ENCODE measurements at regions not wholly inside any gene's neighbourhood (a gene's known extent, or its start where the extent isn't known, plus 50 kb on each side); places are given as distances from the start of the nearest gene placed in this dataset.
"Not testable (repeated sequence)": the region's sequence is repeated elsewhere in the genome, so short reads cannot be mapped to it uniquely, and the experiment has no call there.

- TF ChIP-seq, protein P1, sequence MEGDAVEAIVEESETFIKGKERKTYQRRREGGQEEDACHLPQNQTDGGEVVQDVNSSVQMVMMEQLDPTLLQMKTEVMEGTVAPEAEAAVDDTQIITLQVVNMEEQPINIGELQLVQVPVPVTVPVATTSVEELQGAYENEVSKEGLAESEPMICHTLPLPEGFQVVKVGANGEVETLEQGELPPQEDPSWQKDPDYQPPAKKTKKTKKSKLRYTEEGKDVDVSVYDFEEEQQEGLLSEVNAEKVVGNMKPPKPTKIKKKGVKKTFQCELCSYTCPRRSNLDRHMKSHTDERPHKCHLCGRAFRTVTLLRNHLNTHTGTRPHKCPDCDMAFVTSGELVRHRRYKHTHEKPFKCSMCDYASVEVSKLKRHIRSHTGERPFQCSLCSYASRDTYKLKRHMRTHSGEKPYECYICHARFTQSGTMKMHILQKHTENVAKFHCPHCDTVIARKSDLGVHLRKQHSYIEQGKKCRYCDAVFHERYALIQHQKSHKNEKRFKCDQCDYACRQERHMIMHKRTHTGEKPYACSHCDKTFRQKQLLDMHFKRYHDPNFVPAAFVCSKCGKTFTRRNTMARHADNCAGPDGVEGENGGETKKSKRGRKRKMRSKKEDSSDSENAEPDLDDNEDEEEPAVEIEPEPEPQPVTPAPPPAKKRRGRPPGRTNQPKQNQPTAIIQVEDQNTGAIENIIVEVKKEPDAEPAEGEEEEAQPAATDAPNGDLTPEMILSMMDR (IDR thresholded peaks at IDR 0.05): not testable (repeated sequence)
- TF ChIP-seq POLR2A (IDR thresholded peaks at IDR 0.05): not testable (repeated sequence)
Observed at GRCh38 chr21:35552483-35552882, 503.4 kb upstream of the RUNX1 start.
